ENCODE measurements at regions not wholly inside any gene's neighbourhood (a gene's known extent, or its start where the extent isn't known, plus 50 kb on each side); places are given as distances from the start of the nearest gene placed in this dataset.

- DNase-seq (ENCODE audit: low spot score): peak; percentile 59
- peaks cover 5% of the 10 kb centered on the region for H3K9me2 ChIP-seq (ENCODE audit: insufficient read depth)
- no peaks in the 10 kb centered on the region for H3K36me3 Mint-ChIP-seq (ENCODE audit: low read depth)
- H3F3A ChIP-seq (replicated peaks; ENCODE audit: low read depth): no peaks in the 10 kb centered on the region
- no peaks in the 10 kb centered on the region for H3K27me3 ChIP-seq (ENCODE audit: insufficient read depth)
- H3K4me3 Mint-ChIP-seq: no peak overlapping the region
- peak; percentile 97 for ATAC-seq
- TF ChIP-seq CTCF (conservative IDR thresholded peaks at IDR 0.05; ENCODE audit: low read depth in 2 of 2): peak; percentile 51 to 69
- no peak for TF ChIP-seq POLR2AphosphoS5 (IDR thresholded peaks at IDR 0.05; ENCODE audit: low read depth)
- no peak overlapping the region for H3K4me2 ChIP-seq
- H3K36me3 ChIP-seq (ENCODE audit: insufficient read depth): no peaks in the 10 kb centered on the region
- no peaks in the 10 kb centered on the region for H3K79me2 ChIP-seq (replicated peaks; ENCODE audit: insufficient read depth)
- H3K27ac Mint-ChIP-seq: no peak overlapping the region
- H3K4me1 Mint-ChIP-seq: no peaks in the 10 kb centered on the region; the same call in 2 of the 3 replicates
- H3K27me3 Mint-ChIP-seq (ENCODE audit: insufficient read depth, low read depth, poor library complexity): no peaks in the 10 kb centered on the region
- H3K4me3 ChIP-seq: no peak overlapping the region
- no peak overlapping the region for H3K27ac ChIP-seq (ENCODE audit: low read depth)
- no peaks in the 10 kb centered on the region for H4K20me1 ChIP-seq (replicated peaks; ENCODE audit: insufficient read depth)
- no peaks in the 10 kb centered on the region for H3K9me3 Mint-ChIP-seq
- H2AFZ ChIP-seq: no peak overlapping the region
- 0 out of 2 replicates have a peak, but pooled peaks cover 2% of the 10 kb centered on the region for H3K4me1 ChIP-seq (ENCODE audit: insufficient read depth)
Measured at GRCh38 chr6:105509506-105510331, 106.8 kb upstream of the PREP start.

- Histone ChIP-seq H3K4me3 (no peak overlapping the region), H3K4me1 (ENCODE audit: insufficient read depth) (no peaks in the 10 kb centered on the region), H3K79me2 (replicated peaks; ENCODE audit: insufficient read depth) (no peaks in the 10 kb centered on the region), H3F3A (replicated peaks; ENCODE audit: low read depth) (no peaks in the 10 kb centered on the region), H2AFZ (no peak overlapping the region), H3K27ac (ENCODE audit: low read depth) (no peak overlapping the region), H4K20me1 (replicated peaks; ENCODE audit: insufficient read depth) (no peaks in the 10 kb centered on the region), H3K4me2 (no peak overlapping the region), H3K9me2 (ENCODE audit: insufficient read depth) (peaks cover 3% of the 10 kb centered on the region; the same call in 1 of the 2 replicates), H3K27me3 (ENCODE audit: insufficient read depth) (no peaks in the 10 kb centered on the region), H3K36me3 (ENCODE audit: insufficient read depth) (no peaks in the 10 kb centered on the region)
- H3K27ac Mint-ChIP-seq: no peak overlapping the region
- no peaks in the 10 kb centered on the region; the same call in 2 of the 3 replicates for H3K4me1 Mint-ChIP-seq
- H3K9me3 Mint-ChIP-seq: no peaks in the 10 kb centered on the region
- no peaks in the 10 kb centered on the region for H3K27me3 Mint-ChIP-seq (ENCODE audit: insufficient read depth, low read depth, poor library complexity)
- no peaks in the 10 kb centered on the region for H3K36me3 Mint-ChIP-seq (ENCODE audit: low read depth)
- ATAC-seq (no peak), DNase-seq (ENCODE audit: low spot score) (no peak)
- H3K4me3 Mint-ChIP-seq: no peak overlapping the region
- TF ChIP-seq NANOG (IDR thresholded peaks at IDR 0.05; ENCODE audit: borderline replicate concordance) (no peak), ZNF462 (CRISPR knock-in tag; IDR thresholded peaks at IDR 0.05) (no peak), EZH2 (IDR thresholded peaks at IDR 0.05; ENCODE audit: low read depth, unreplicated experiment) (no peak), ETS1 (IDR thresholded peaks at IDR 0.05) (no peak), ZNF331 (CRISPR knock-in tag; IDR thresholded peaks at IDR 0.05; ENCODE audit: low read depth) (no peak)
- TF ChIP-seq, protein P1, sequence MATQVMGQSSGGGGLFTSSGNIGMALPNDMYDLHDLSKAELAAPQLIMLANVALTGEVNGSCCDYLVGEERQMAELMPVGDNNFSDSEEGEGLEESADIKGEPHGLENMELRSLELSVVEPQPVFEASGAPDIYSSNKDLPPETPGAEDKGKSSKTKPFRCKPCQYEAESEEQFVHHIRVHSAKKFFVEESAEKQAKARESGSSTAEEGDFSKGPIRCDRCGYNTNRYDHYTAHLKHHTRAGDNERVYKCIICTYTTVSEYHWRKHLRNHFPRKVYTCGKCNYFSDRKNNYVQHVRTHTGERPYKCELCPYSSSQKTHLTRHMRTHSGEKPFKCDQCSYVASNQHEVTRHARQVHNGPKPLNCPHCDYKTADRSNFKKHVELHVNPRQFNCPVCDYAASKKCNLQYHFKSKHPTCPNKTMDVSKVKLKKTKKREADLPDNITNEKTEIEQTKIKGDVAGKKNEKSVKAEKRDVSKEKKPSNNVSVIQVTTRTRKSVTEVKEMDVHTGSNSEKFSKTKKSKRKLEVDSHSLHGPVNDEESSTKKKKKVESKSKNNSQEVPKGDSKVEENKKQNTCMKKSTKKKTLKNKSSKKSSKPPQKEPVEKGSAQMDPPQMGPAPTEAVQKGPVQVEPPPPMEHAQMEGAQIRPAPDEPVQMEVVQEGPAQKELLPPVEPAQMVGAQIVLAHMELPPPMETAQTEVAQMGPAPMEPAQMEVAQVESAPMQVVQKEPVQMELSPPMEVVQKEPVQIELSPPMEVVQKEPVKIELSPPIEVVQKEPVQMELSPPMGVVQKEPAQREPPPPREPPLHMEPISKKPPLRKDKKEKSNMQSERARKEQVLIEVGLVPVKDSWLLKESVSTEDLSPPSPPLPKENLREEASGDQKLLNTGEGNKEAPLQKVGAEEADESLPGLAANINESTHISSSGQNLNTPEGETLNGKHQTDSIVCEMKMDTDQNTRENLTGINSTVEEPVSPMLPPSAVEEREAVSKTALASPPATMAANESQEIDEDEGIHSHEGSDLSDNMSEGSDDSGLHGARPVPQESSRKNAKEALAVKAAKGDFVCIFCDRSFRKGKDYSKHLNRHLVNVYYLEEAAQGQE (IDR thresholded peaks at IDR 0.05; ENCODE audit: unreplicated experiment): no peak
Measured at GRCh38 chr6:105507811-105508210, 104.9 kb upstream of the PREP start.
